HG03060 (cell line): ENCODE measurements at regions not wholly inside any gene's neighbourhood (a gene's known extent, or its start where the extent isn't known, plus 50 kb on each side); places are given as distances from the start of the nearest gene placed in this dataset.

Experiments
- ATAC-seq: cut with Tn5 transposase; IDR thresholded peaks from one replicate; pipeline ENCODE4 v1.9.1; 2021; ENCODE audit warnings: low read depth, moderate number of reproducible peaks; ENCODE audit not compliant: unreplicated experiment

GRCh38 chr16:72536723-72537435, 364.9 kb upstream of the PMFBP1 start:
- no peak for ATAC-seq

- no peak for ATAC-seq
Observed at GRCh38 chr16:72532906-72533410, 361.0 kb upstream of the PMFBP1 start.

- no peak for ATAC-seq
Observed at GRCh38 chr16:72530434-72530833, 358.5 kb upstream of the PMFBP1 start.

GRCh38 chr16:72523087-72523486, 351.1 kb upstream of the PMFBP1 start:
- no peak for ATAC-seq

- no peak for ATAC-seq
Observed at GRCh38 chr16:72517154-72517553, 345.2 kb upstream of the PMFBP1 start.

GRCh38 chr16:72511171-72511570, 339.2 kb upstream of the PMFBP1 start:
- no peak for ATAC-seq

- ATAC-seq: no peak
Observed at GRCh38 chr16:72508191-72508590, 336.2 kb upstream of the PMFBP1 start.

- ATAC-seq: no peak
Observed at GRCh38 chr16:72502594-72503005, 330.6 kb upstream of the PMFBP1 start.

- peak; percentile 49 for ATAC-seq
Observed at GRCh38 chr16:72501739-72502593, 330.0 kb upstream of the PMFBP1 start.

GRCh38 chr16:72500545-72500944, 328.6 kb upstream of the PMFBP1 start:
- ATAC-seq: no peak

- ATAC-seq: no peak
Observed at GRCh38 chr16:72493716-72494415, 321.9 kb upstream of the PMFBP1 start.

GRCh38 chr16:72487283-72487682, 315.3 kb upstream of the PMFBP1 start:
- ATAC-seq: no peak

GRCh38 chr16:72482695-72483094, 310.7 kb upstream of the PMFBP1 start:
- ATAC-seq: no peak

- ATAC-seq: no peak
Observed at GRCh38 chr16:72481419-72481818, 309.5 kb upstream of the PMFBP1 start.

GRCh38 chr16:72480911-72481310, 309.0 kb upstream of the PMFBP1 start:
- ATAC-seq: no peak

- no peak for ATAC-seq
Observed at GRCh38 chr16:72475688-72476087, 303.7 kb upstream of the PMFBP1 start.

GRCh38 chr16:72474501-72475123, 302.7 kb upstream of the PMFBP1 start:
- ATAC-seq: no peak

GRCh38 chr16:72473631-72474030, 301.7 kb upstream of the PMFBP1 start:
- no peak for ATAC-seq

- ATAC-seq: no peak
Observed at GRCh38 chr16:72471317-72471924, 299.5 kb upstream of the PMFBP1 start.

GRCh38 chr16:72470541-72470940, 298.6 kb upstream of the PMFBP1 start:
- no peak for ATAC-seq
